ENCODE measurements at regions not wholly inside any gene's neighbourhood (a gene's known extent, or its start where the extent isn't known, plus 50 kb on each side); places are given as distances from the start of the nearest gene placed in this dataset.

- H3K36me3 ChIP-seq: no peaks in the 10 kb centered on the region
- H3K4me3 ChIP-seq: no peak overlapping the region
- no peak for DNase-seq (ENCODE audit: low spot score in 2 of 2)
- no peaks in the 10 kb centered on the region for H3K4me1 ChIP-seq
- H3K27ac ChIP-seq: no peak overlapping the region
- TF ChIP-seq POLR2A (IDR thresholded peaks at IDR 0.05): no peak
- no peak for TF ChIP-seq POLR2AphosphoS5 (IDR thresholded peaks at IDR 0.05)
- TF ChIP-seq CTCF (IDR thresholded peaks at IDR 0.05): no peak
- H3K27me3 ChIP-seq: no peaks in the 10 kb centered on the region
- intact Hi-C loops (cut with DNase I; ENCODE audit: low total_unique reads): no loop called here
- H3K9me3 ChIP-seq: no peaks in the 10 kb centered on the region
Observed at GRCh38 chr12:76680940-76681339, 83.0 kb upstream of the ZDHHC17 start.

DNA sequence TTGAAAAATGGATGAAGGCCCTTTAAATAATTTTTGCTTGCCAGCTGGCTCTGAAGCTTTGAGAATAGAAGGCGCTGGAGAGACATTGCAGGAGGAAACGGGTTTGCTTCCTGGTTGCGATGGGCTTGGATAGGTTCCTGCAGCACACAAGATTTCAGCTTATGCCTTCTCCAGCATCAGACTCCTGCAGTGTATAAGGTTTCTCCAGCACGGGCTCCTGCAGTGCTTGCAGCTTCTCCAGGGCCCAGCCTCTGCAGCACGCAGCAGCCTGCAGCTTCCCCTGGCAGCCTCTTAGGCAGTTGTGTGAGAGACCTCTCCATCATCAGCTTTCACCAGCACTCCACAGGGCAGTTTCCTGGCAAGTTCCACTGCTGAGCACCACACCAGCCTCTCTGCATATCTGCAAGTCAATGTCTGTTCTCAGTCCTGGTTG, 78.7 kb upstream of the ZDHHC17 start:
- Histone ChIP-seq H3K27ac (no peak overlapping the region), H3K4me1 (no peaks in the 10 kb centered on the region), H3K27me3 (no peaks in the 10 kb centered on the region), H3K4me3 (no peak overlapping the region), H3K36me3 (no peaks in the 10 kb centered on the region), H3K9me3 (no peaks in the 10 kb centered on the region)
- intact Hi-C loops (cut with DNase I; ENCODE audit: low total_unique reads): no loop called here
- TF ChIP-seq POLR2AphosphoS5 (IDR thresholded peaks at IDR 0.05): no peak
- TF ChIP-seq POLR2A (IDR thresholded peaks at IDR 0.05): no peak
- no peak for TF ChIP-seq CTCF (IDR thresholded peaks at IDR 0.05)
- DNase-seq (ENCODE audit: low spot score in 2 of 2): no peak

GRCh38 chr12:76687981-76688380, 75.9 kb upstream of the ZDHHC17 start:
- no peak overlapping the region for H3K27ac ChIP-seq
- intact Hi-C loops (cut with DNase I; ENCODE audit: low total_unique reads): no loop called here
- H3K27me3 ChIP-seq: no peaks in the 10 kb centered on the region
- no peaks in the 10 kb centered on the region for H3K4me1 ChIP-seq
- H3K4me3 ChIP-seq: no peak overlapping the region
- DNase-seq (ENCODE audit: low spot score in 2 of 2): no peak
- TF ChIP-seq CTCF (IDR thresholded peaks at IDR 0.05): no peak
- TF ChIP-seq POLR2A (IDR thresholded peaks at IDR 0.05): no peak
- H3K36me3 ChIP-seq: no peaks in the 10 kb centered on the region
- H3K9me3 ChIP-seq: no peaks in the 10 kb centered on the region

GRCh38 chr12:76688631-76689030, 75.3 kb upstream of the ZDHHC17 start:
- H3K9me3 ChIP-seq: no peaks in the 10 kb centered on the region

More at GRCh38 chr12:76688631-76689030, 75.3 kb upstream of the ZDHHC17 start:
- Histone ChIP-seq H3K27ac (no peak overlapping the region), H3K36me3 (no peaks in the 10 kb centered on the region), H3K4me1 (no peaks in the 10 kb centered on the region), H3K27me3 (no peaks in the 10 kb centered on the region), H3K4me3 (no peak overlapping the region)
- no peak for DNase-seq (ENCODE audit: low spot score in 2 of 2)
- TF ChIP-seq POLR2A (IDR thresholded peaks at IDR 0.05) (no peak), CTCF (IDR thresholded peaks at IDR 0.05) (no peak), POLR2AphosphoS5 (IDR thresholded peaks at IDR 0.05) (no peak)
- intact Hi-C loops (cut with DNase I; ENCODE audit: low total_unique reads): no loop called here
